IMR-90 (cell line): ENCODE measurements at regions not wholly inside any gene's neighbourhood (a gene's known extent, or its start where the extent isn't known, plus 50 kb on each side); places are given as distances from the start of the nearest gene placed in this dataset.

ENCODE experiments used
- ATAC-seq: fragments of 200-7000 bp; cut with Tn5 transposase; 2 replicates; pipeline ENCODE4 v1.9.1; 2020; ENCODE audit warnings: low read depth, mild to moderate bottlenecking, moderate library complexity
- BruUV-seq: library from RNA; stranded (reverse); fragments of 400-500 nt; replicated peaks from 2 replicates; lab custom pipeline; 2021; lab: Mats Ljungman, UMichigan
- CTCF ChIA-PET: fragments of 300-600 bp; formaldehyde crosslinking; extraction: SDS; loops from one replicate; lab custom pipeline; 2021; ENCODE audit warnings: antibody characterized with exemption; lab: Yijun Ruan, JAX
- POLR2A ChIA-PET: fragments of 300-600 bp; sonication (Branson Sonifier 250); formaldehyde crosslinking; loops from one replicate; lab custom pipeline; 2022; ENCODE audit warnings: antibody characterized with exemption; ENCODE audit not compliant: unreplicated experiment; lab: Charles Lee
- DNase-seq: peaks from one replicate; pipeline ENCODE4 v3.0.0; 2013
- H2AFZ ChIP-seq: replicated peaks from 2 replicates; pipeline ENCODE3; 2013; ENCODE audit warnings: low read length, mild to moderate bottlenecking; ENCODE audit not compliant: poor library complexity
- H2AK5ac ChIP-seq: 2 replicates; pipeline ENCODE4 v1.6.1; 2013; ENCODE audit warnings: low read depth, low read length, inconsistent platforms
- H2AK9ac ChIP-seq: replicated peaks from 2 replicates; pipeline ENCODE3; 2013; ENCODE audit warnings: mild to moderate bottlenecking, low read depth, low read length, moderate library complexity; ENCODE audit not compliant: poor library complexity
- H2BK120ac ChIP-seq: 2 replicates; pipeline ENCODE4 v1.6.1; 2013; ENCODE audit warnings: low read depth, low read length, inconsistent platforms
- H2BK15ac ChIP-seq: 3 replicates; pipeline ENCODE4 v1.6.1; 2013; ENCODE audit warnings: low read depth, low read length, inconsistent platforms
- H2BK20ac ChIP-seq: 2 replicates; pipeline ENCODE4 v1.6.1; 2013; ENCODE audit warnings: low read depth, mild to moderate bottlenecking, inconsistent platforms, low read length, moderate library complexity
- H2BK5ac ChIP-seq: 2 replicates; pipeline ENCODE4 v1.6.1; 2013; ENCODE audit warnings: mild to moderate bottlenecking, low read depth, low read length, inconsistent platforms; ENCODE audit not compliant: poor library complexity, severe bottlenecking
- H3K14ac ChIP-seq: replicated peaks from 2 replicates; pipeline ENCODE4 v1.6.1; 2013; ENCODE audit warnings: low read depth, low read length, inconsistent platforms
- H3K18ac ChIP-seq: 2 replicates; pipeline ENCODE4 v1.6.1; 2013; ENCODE audit warnings: low read depth, low read length, control low read depth
- H3K23ac ChIP-seq: 2 replicates; pipeline ENCODE4 v1.6.1; 2013; ENCODE audit warnings: low read depth, low read length, inconsistent platforms
- H3K27ac ChIP-seq: 2 replicates; pipeline ENCODE4 v1.5.1; 2013; ENCODE audit warnings: mild to moderate bottlenecking, control low read depth, low read length; ENCODE audit not compliant: insufficient read depth
- H3K27me3 ChIP-seq: 2 replicates; pipeline ENCODE4 v1.6.1; 2013; ENCODE audit warnings: low read length; ENCODE audit not compliant: control insufficient read depth, insufficient read depth
- H3K36me3 ChIP-seq: 2 replicates; pipeline ENCODE4 v1.6.1; 2013; ENCODE audit warnings: low read length, mixed read lengths; ENCODE audit not compliant: control insufficient read depth, insufficient read depth
- H3K4ac ChIP-seq: 2 replicates; pipeline ENCODE4 v1.6.1; 2013; ENCODE audit warnings: low read depth, low read length, inconsistent platforms
- H3K4me1 ChIP-seq: 2 replicates; pipeline ENCODE4 v1.6.1; 2013; ENCODE audit warnings: low read length, mixed read lengths; ENCODE audit not compliant: control insufficient read depth, insufficient read depth
- H3K4me2 ChIP-seq: 2 replicates; pipeline ENCODE4 v1.6.1; 2013; ENCODE audit warnings: low read depth, mild to moderate bottlenecking, control low read depth, low read length, moderate library complexity
- H3K4me3 ChIP-seq: 2 replicates; pipeline ENCODE4 v1.5.1; 2013; ENCODE audit warnings: low read depth, mild to moderate bottlenecking, control low read depth, low read length, moderate library complexity; ENCODE audit not compliant: insufficient read depth
- H3K56ac ChIP-seq: 2 replicates; pipeline ENCODE4 v1.6.1; 2013; ENCODE audit warnings: low read length, inconsistent platforms; ENCODE audit not compliant: insufficient read depth; ENCODE audit errors: extremely low read depth
- H3K79me1 ChIP-seq, 2 experiments: 2 replicates each; pipeline ENCODE4 v1.6.1; 2013; ENCODE audit warnings: low read length in 2 of 2, inconsistent platforms in 1 of 2, low read depth in 1 of 2
- H3K9ac ChIP-seq: 2 replicates; pipeline ENCODE4 v1.6.1; 2013; ENCODE audit warnings: low read depth, low read length, control low read depth
- H3K9me1 ChIP-seq: 2 replicates; pipeline ENCODE4 v1.6.1; 2013; ENCODE audit warnings: low read length, inconsistent platforms; ENCODE audit not compliant: insufficient read depth
- H3K9me3 ChIP-seq: 2 replicates; pipeline ENCODE4 v1.6.1; 2013; ENCODE audit warnings: low read length; ENCODE audit not compliant: control insufficient read depth, insufficient read depth
- H4K20me1 ChIP-seq: 2 replicates; pipeline ENCODE4 v1.6.1; 2013; ENCODE audit warnings: low read length, inconsistent platforms; ENCODE audit not compliant: insufficient read depth
- H4K5ac ChIP-seq: 2 replicates; pipeline ENCODE4 v1.6.1; 2013; ENCODE audit warnings: mild to moderate bottlenecking, low read depth, low read length, control low read depth
- H4K8ac ChIP-seq, 2 experiments: 2 replicates each; pipeline ENCODE4 v1.6.1; 2013; ENCODE audit warnings: low read depth in 2 of 2, low read length in 2 of 2, control low read depth in 1 of 2, inconsistent platforms in 1 of 2
- H4K91ac ChIP-seq: 2 replicates; pipeline ENCODE4 v1.6.1; 2013; ENCODE audit warnings: low read depth, low read length, inconsistent platforms; ENCODE audit not compliant: insufficient read depth
- CEBPB ChIP-seq: IDR thresholded peaks from 2 replicates; pipeline ENCODE4 v1.6.1; 2012; ENCODE audit warnings: low read depth, low read length, improper control_type of control experiment
- CHD1 ChIP-seq: IDR thresholded peaks from 2 replicates; pipeline ENCODE4 v1.6.1; 2012; ENCODE audit warnings: low read depth, low read length, improper control_type of control experiment
- CTCF ChIP-seq: conservative IDR thresholded peaks from 2 replicates; pipeline ENCODE4 v1.5.1; 2012; ENCODE audit warnings: mild to moderate bottlenecking, low read depth, low read length, improper control_type of control experiment
- ELK1 ChIP-seq: fragments of 150-350 bp; IDR thresholded peaks from 2 replicates; pipeline ENCODE4 v1.6.1; 2016; ENCODE audit warnings: low read depth, mild to moderate bottlenecking, low read length, moderate library complexity, borderline replicate concordance
- RAD21 ChIP-seq: IDR thresholded peaks from 2 replicates; pipeline ENCODE4 v1.6.1; 2012; ENCODE audit warnings: low read length, improper control_type of control experiment
- dilution Hi-C: fragments of 300-500 bp; cut with HindIII; formaldehyde crosslinking; loops from one replicate; pipeline ENCODE4 v1.14.3; 2018; ENCODE audit warnings: low sequenced_read_pairs; ENCODE audit not compliant: unreplicated experiment
- in situ Hi-C: fragments of 300-500 bp; cut with MboI; formaldehyde crosslinking; loops from 3 replicates; pipeline ENCODE4 v1.14.3; 2019; ENCODE audit warnings: low sequenced_read_pairs, inconsistent platforms, mixed read lengths
- intact Hi-C: fragments of 100-400 bp; cut with micrococcal nuclease; formaldehyde crosslinking; loops from 2 replicates; pipeline ENCODE4 v1.10.0; 2022

GRCh38 chr13:53901593-53901992 lies 873.0 kb downstream of the OLFM4 start:
- no peak overlapping the region for H3K56ac ChIP-seq
- H3K27me3 ChIP-seq = no peaks in the 10 kb centered on the region
- H2AK9ac ChIP-seq = no peak overlapping the region
- ChIA-PET POLR2A (no interaction called here), CTCF (no interaction called here)
- H2AFZ ChIP-seq = no peak overlapping the region
- no peaks in the 10 kb centered on the region for H3K36me3 ChIP-seq
- H4K8ac ChIP-seq = no peak overlapping the region
- H4K91ac ChIP-seq = no peak overlapping the region
- no peak overlapping the region for H3K4me2 ChIP-seq
- H3K9me1 ChIP-seq = no peaks in the 10 kb centered on the region
- no peaks in the 10 kb centered on the region for H4K20me1 ChIP-seq
- no peaks in the 10 kb centered on the region for H3K4me1 ChIP-seq
- H4K5ac ChIP-seq = no peak overlapping the region
- no TSS peak for BruUV-seq
- H3K27ac ChIP-seq = no peak overlapping the region
- peaks cover 11% of the 10 kb centered on the region for H3K9me3 ChIP-seq
- no peak overlapping the region for H2AK5ac ChIP-seq
- H3K79me1 ChIP-seq = no peaks in the 10 kb centered on the region
- H3K14ac ChIP-seq = no peak overlapping the region
- no peak overlapping the region for H3K18ac ChIP-seq
- no peak overlapping the region for H2BK20ac ChIP-seq
- H3K4ac ChIP-seq = no peak overlapping the region
- TF ChIP-seq ELK1 = no peak
- no peak for TF ChIP-seq CHD1
- no peak for TF ChIP-seq CTCF
- no peak for TF ChIP-seq CEBPB
- TF ChIP-seq RAD21 = no peak
- no peak overlapping the region for H2BK15ac ChIP-seq
- H3K9ac ChIP-seq = no peak overlapping the region
- no peak for ATAC-seq
- intact Hi-C loops = no loop called here
- no peak overlapping the region for H2BK120ac ChIP-seq
- no peak for DNase-seq
- H2BK5ac ChIP-seq = no peak overlapping the region
- H3K4me3 ChIP-seq = no peak overlapping the region
- dilution Hi-C loops = no loop called here
- no peak overlapping the region for H3K23ac ChIP-seq
- in situ Hi-C loops = no loop called here
